OCI-LY1 (cell line): ENCODE measurements at regions not wholly inside any gene's neighbourhood (a gene's known extent, or its start where the extent isn't known, plus 50 kb on each side); places are given as distances from the start of the nearest gene placed in this dataset.

Source experiments
- H2AFZ ChIP-seq: fragments of 200-600 bp; sonication (generic), shearing (Covaris generic); 2 replicates; pipeline ENCODE4 v1.6.0; 2014; ENCODE audit warnings: antibody characterized with exemption, mild to moderate bottlenecking, low read length
- H3F3A ChIP-seq: fragments of 200-600 bp; sonication (generic), shearing (Covaris generic); 2 replicates; pipeline ENCODE4 v1.6.0; 2014; ENCODE audit warnings: mild to moderate bottlenecking, antibody characterized with exemption, low read length, moderate library complexity; ENCODE audit not compliant: insufficient read depth
- H3K27ac ChIP-seq: fragments of 200-600 bp; sonication (generic); 2 replicates; pipeline ENCODE4 v1.5.1; 2014; ENCODE audit warnings: low read length, mixed run types, mild to moderate bottlenecking, low read depth; ENCODE audit not compliant: poor library complexity, severe bottlenecking
- H3K27me3 ChIP-seq: fragments of 200-600 bp; sonication (generic); 2 replicates; pipeline ENCODE4 v1.6.0; 2014; ENCODE audit warnings: antibody characterized with exemption, mild to moderate bottlenecking, low read length, moderate library complexity; ENCODE audit not compliant: insufficient read depth
- H3K36me3 ChIP-seq: fragments of 200-600 bp; sonication (generic); 2 replicates; pipeline ENCODE4 v1.6.1; 2014; ENCODE audit warnings: mild to moderate bottlenecking, antibody characterized with exemption, low read length, moderate library complexity, mixed read lengths; ENCODE audit not compliant: insufficient read depth
- H3K4me1 ChIP-seq: fragments of 200-600 bp; sonication (generic); 2 replicates; pipeline ENCODE4 v1.5.1; 2014; ENCODE audit warnings: mild to moderate bottlenecking, low read length, moderate library complexity; ENCODE audit not compliant: insufficient read depth, severe bottlenecking
- H3K4me2 ChIP-seq: fragments of 200-600 bp; sonication (generic), shearing (Covaris generic); 2 replicates; pipeline ENCODE4 v1.6.1; 2014; ENCODE audit warnings: low read length
- H3K4me3 ChIP-seq: fragments of 200-600 bp; sonication (generic); 2 replicates; pipeline ENCODE4 v1.5.1; 2014; ENCODE audit warnings: low read length, low read depth, mild to moderate bottlenecking, mixed read lengths; ENCODE audit not compliant: poor library complexity, severe bottlenecking
- H3K79me2 ChIP-seq: fragments of 200-600 bp; shearing (Covaris generic); 2 replicates; pipeline ENCODE4 v1.6.1; 2016; ENCODE audit warnings: mixed run types, low read length, mixed read lengths; ENCODE audit not compliant: insufficient read depth
- H3K9ac ChIP-seq: fragments of 200-600 bp; sonication (generic), shearing (Covaris generic); 2 replicates; pipeline ENCODE4 v1.6.1; 2014; ENCODE audit warnings: mild to moderate bottlenecking, low read length, mixed read lengths
- H3K9me2 ChIP-seq: fragments of 200-600 bp; sonication (generic), shearing (Covaris generic); 2 replicates; pipeline ENCODE4 v1.6.1; 2014; ENCODE audit warnings: low read depth, mild to moderate bottlenecking, low read length, mixed read lengths
- H3K9me3 ChIP-seq: fragments of 200-600 bp; shearing (Covaris generic); 2 replicates; pipeline ENCODE4 v1.6.1; 2014; ENCODE audit warnings: low read length, mixed read lengths
- H4K20me1 ChIP-seq: fragments of 200-600 bp; sonication (generic), shearing (Covaris generic); 2 replicates; pipeline ENCODE4 v1.6.0; 2016; ENCODE audit warnings: mild to moderate bottlenecking, low read length; ENCODE audit not compliant: insufficient read depth
- EZH2 ChIP-seq: fragments of 200-600 bp; sonication (generic), shearing (Covaris generic); IDR thresholded peaks from 2 replicates; pipeline ENCODE4 v1.8.0; 2017; ENCODE audit warnings: borderline replicate concordance, mixed run types, mild to moderate bottlenecking, antibody characterized with exemption, low read length, moderate library complexity, mixed read lengths
- TF ChIP-seq, protein P1 (sequence below): fragments of 200-600 bp; sonication (generic), shearing (Covaris generic); IDR thresholded peaks from 2 replicates; pipeline ENCODE4 v1.5.1; 2017; ENCODE audit warnings: mild to moderate bottlenecking, antibody characterized with exemption, low read length, moderate library complexity, mixed read lengths

DNA sequence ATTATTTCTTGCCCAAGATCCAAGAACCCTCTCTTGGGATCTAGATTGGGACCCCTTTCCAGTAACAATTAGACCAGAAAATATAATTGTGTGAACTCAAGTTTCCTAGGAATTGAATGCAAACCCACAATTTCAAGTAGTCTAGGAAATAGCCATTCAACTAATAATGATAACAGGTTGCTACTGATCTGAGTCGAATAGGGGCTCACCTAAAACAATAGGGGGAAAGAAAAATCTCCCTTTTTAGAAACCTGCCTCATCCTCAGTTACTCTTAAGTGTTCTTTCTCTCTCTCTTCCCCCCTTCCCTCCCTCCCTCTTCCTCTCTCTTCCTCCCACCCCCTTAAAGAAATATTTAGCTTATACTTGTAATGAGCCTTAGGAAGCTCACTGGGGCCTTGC is 555.3 kb downstream of the IGSF11 start:
- H3K79me2 ChIP-seq = no peaks in the 10 kb centered on the region
- no peaks in the 10 kb centered on the region for H4K20me1 ChIP-seq
- H3K27me3 ChIP-seq = no peaks in the 10 kb centered on the region
- no peak overlapping the region for H3K27ac ChIP-seq
- H3K4me2 ChIP-seq = no peak overlapping the region
- H3K4me3 ChIP-seq = no peak overlapping the region
- no peak overlapping the region for H3K9ac ChIP-seq
- H2AFZ ChIP-seq = no peak overlapping the region
- TF ChIP-seq, protein P1, sequence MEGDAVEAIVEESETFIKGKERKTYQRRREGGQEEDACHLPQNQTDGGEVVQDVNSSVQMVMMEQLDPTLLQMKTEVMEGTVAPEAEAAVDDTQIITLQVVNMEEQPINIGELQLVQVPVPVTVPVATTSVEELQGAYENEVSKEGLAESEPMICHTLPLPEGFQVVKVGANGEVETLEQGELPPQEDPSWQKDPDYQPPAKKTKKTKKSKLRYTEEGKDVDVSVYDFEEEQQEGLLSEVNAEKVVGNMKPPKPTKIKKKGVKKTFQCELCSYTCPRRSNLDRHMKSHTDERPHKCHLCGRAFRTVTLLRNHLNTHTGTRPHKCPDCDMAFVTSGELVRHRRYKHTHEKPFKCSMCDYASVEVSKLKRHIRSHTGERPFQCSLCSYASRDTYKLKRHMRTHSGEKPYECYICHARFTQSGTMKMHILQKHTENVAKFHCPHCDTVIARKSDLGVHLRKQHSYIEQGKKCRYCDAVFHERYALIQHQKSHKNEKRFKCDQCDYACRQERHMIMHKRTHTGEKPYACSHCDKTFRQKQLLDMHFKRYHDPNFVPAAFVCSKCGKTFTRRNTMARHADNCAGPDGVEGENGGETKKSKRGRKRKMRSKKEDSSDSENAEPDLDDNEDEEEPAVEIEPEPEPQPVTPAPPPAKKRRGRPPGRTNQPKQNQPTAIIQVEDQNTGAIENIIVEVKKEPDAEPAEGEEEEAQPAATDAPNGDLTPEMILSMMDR = no peak
- no peak for TF ChIP-seq EZH2
- no peaks in the 10 kb centered on the region for H3K9me3 ChIP-seq
- H3K4me1 ChIP-seq = no peaks in the 10 kb centered on the region
- H3F3A ChIP-seq = no peaks in the 10 kb centered on the region
- no peaks in the 10 kb centered on the region for H3K9me2 ChIP-seq
- no peaks in the 10 kb centered on the region for H3K36me3 ChIP-seq

DNA sequence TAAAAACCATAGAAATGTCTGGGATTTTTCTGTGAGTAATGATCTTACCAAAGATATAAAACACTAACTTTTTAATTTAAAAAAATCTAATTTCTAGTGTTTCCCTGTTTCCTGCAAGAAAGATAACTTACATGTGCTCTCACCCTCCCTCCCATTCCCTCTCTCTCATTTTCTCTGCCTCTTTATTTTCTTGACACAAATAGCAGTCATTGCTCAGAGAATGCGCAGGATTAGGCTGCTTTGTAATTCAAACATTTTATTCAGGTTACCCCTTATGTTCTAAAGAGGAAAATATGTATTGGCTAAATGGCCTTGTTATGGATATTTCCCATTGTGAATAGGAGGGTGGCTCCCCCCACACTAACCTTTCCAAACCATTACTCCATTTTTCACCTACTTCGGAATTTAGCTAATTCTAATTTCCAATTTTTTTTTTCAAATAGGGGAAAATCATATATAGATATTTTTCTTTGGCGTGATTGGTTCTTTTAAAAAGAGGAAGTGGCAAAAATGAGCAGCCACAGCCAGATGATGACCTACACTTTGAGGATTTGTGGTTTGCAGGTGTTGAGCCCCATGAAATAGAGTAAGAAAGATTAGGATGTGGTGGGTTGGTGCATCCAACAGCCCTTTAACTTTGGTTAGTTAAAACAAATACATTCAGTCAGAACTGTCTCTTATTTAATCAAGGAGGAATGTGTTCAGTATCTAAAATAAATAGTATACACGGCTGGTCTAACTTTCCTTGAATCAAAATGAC is 554.4 kb downstream of the IGSF11 start:
- Histone ChIP-seq H3K4me2 (no peak overlapping the region), H3K9me2 (no peaks in the 10 kb centered on the region), H3K9me3 (no peaks in the 10 kb centered on the region), H2AFZ (no peak overlapping the region), H3K4me3 (no peak overlapping the region), H3K4me1 (no peaks in the 10 kb centered on the region), H4K20me1 (no peaks in the 10 kb centered on the region), H3K27ac (no peak overlapping the region), H3K36me3 (no peaks in the 10 kb centered on the region), H3K79me2 (no peaks in the 10 kb centered on the region), H3F3A (no peaks in the 10 kb centered on the region), H3K9ac (no peak overlapping the region), H3K27me3 (no peaks in the 10 kb centered on the region)
- no peak for TF ChIP-seq EZH2
- TF ChIP-seq, protein P1 = no peak

DNA sequence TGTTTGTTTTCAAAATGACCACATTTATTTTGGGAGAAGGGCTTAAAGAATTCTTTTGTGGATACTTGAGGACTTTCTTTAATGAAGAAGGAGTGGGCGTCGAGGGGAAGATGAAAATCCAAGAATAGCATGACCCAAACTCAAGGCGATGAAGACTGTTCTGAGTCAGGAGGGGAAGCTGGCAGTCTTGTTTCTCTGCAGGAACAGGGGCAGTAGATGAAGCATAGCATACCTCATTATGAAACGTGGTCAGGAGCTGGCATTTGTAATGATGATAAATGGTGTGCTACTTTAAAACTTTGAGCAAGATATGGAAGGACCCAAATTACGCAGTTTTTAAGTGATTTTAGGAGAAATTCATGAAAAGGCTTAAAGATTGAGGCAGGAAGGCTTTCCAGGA is 549.0 kb downstream of the IGSF11 start:
- H4K20me1 ChIP-seq = no peaks in the 10 kb centered on the region
- H3K9me2 ChIP-seq = no peaks in the 10 kb centered on the region
- H3K9ac ChIP-seq = no peak overlapping the region
- H2AFZ ChIP-seq = no peak overlapping the region
- H3K4me3 ChIP-seq = no peak overlapping the region
- H3K4me1 ChIP-seq = no peaks in the 10 kb centered on the region
- no peaks in the 10 kb centered on the region for H3K36me3 ChIP-seq
- no peak overlapping the region for H3K4me2 ChIP-seq
- H3K27ac ChIP-seq = no peak overlapping the region
- H3K27me3 ChIP-seq = no peaks in the 10 kb centered on the region
- no peak for TF ChIP-seq EZH2
- TF ChIP-seq, protein P1 = no peak
- no peaks in the 10 kb centered on the region for H3K9me3 ChIP-seq
- no peaks in the 10 kb centered on the region for H3F3A ChIP-seq
- no peaks in the 10 kb centered on the region for H3K79me2 ChIP-seq
